Gastrocnemius medialis (tissue), 4 donors: ENCODE measurements at regions not wholly inside any gene's neighbourhood (a gene's known extent, or its start where the extent isn't known, plus 50 kb on each side); places are given as distances from the start of the nearest gene placed in this dataset.

Experiments
- CTCF ChIP-seq, 5 experiments: fragments of 450-650 bp in 3 of 5; fragments of 200-600 bp in 2 of 5; sonication (generic) in 2 of 5; IDR thresholded peaks in 4 of 5; conservative IDR thresholded peaks in 1 of 5; 1 replicate in 4 of 5; 2 replicates in 1 of 5; pipeline ENCODE4 v1.5.1; 2016 to 2019; ENCODE audit warnings: antibody characterized with exemption in 5 of 5, mild to moderate bottlenecking in 3 of 5, moderate library complexity in 3 of 5
- POLR2A ChIP-seq, 2 donors: fragments of 450-650 bp; IDR thresholded peaks; one replicate each; pipeline ENCODE4 v1.6.1; 2017; ENCODE audit warnings: antibody characterized with exemption in 2 of 2, mild to moderate bottlenecking in 2 of 2, moderate library complexity in 2 of 2

DNA sequence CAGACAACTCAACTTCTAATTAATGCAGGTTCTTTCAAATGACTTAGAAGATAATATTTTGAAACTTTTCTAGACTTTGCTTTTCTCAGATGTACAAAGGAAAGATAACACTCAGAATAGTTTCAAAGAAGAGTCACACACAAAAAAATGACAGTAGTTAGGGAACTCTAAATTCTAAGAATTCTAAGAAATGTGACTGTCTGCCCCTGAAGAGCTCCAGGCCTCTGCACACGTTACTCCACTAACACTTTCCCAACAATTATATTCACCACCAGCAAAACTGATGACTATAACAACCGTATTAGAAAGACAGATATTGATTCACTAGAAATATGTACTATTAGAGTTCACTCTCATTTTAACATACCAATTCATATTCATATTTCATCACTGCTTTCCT lies 133.3 kb upstream of the SMLR1 start:
- TF ChIP-seq CTCF (IDR thresholded peaks at IDR 0.05 in 4 of 5, conservative IDR thresholded peaks at IDR 0.05 in 1 of 5) = no peak
- no peak for TF ChIP-seq POLR2A (IDR thresholded peaks at IDR 0.05)
